ENCODE measurements at regions not wholly inside any gene's neighbourhood (a gene's known extent, or its start where the extent isn't known, plus 50 kb on each side); places are given as distances from the start of the nearest gene placed in this dataset.

GRCh38 chr20:24895898-24896658 lies 53.0 kb upstream of the CST7 start:
- TF ChIP-seq POLR2A (IDR thresholded peaks at IDR 0.05) (no peak), CTCF (IDR thresholded peaks at IDR 0.05) (no peak), EP300 (IDR thresholded peaks at IDR 0.05) (no peak)

All from ovary (tissue), 3 donors.